GM18502 (cell line): ENCODE measurements at regions not wholly inside any gene's neighbourhood (a gene's known extent, or its start where the extent isn't known, plus 50 kb on each side); places are given as distances from the start of the nearest gene placed in this dataset.
A peak's percentile ranks its signal among the peaks of the same experiment; 100 is the strongest.
"Not testable (repeated sequence)": the region's sequence is repeated elsewhere in the genome, so short reads cannot be mapped to it uniquely, and the experiment has no call there.

Experiments
- ATAC-seq: cut with Tn5 transposase; IDR thresholded peaks from one replicate; pipeline ENCODE4 v1.9.1; 2021; ENCODE audit warnings: mild to moderate bottlenecking; ENCODE audit not compliant: unreplicated experiment, poor library complexity

DNA sequence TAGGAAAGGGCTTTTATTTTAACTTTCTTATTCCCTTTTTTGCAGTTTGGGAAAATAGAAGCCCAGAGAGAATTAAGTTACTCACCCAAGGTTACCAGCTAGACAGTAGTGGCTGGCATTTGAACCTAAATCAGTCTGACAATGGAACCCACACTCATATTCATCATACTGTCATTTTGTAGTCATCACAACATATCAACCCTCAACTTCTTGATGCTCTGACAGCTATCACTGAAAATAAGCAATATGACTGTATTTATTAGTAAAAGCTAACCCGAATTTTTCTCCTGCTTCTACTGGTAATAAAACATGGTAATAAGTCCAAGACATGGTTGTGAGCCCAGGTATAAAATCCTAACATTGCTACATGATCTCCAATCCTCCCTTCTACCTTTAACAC, 585.8 kb upstream of the UBE2E2 start:
- no peak for ATAC-seq

DNA sequence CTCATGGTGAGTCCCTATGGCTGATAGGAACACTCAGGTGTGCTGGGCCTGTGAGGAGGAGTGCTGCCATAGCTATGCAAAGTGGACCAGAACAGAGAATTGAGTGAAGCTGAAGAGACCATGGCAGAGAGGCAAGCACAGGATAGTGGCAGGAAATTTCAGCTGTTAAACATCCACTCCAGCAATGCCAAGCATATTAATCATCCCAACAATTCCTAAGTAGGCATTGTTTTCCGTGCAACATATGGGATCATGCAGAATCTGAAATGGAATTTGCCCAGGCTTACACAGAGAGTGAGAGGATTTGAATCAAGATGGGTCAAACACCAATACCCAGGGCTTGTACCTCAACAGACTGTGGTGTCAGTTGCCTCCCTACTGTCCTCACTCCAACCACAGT, 582.6 kb upstream of the UBE2E2 start:
- no peak for ATAC-seq

- no peak for ATAC-seq
Measured at GRCh38 chr3:22621205-22621809, 581.8 kb upstream of the UBE2E2 start.

- no peak for ATAC-seq
Measured at GRCh38 chr3:22627993-22628499, 575.1 kb upstream of the UBE2E2 start.

GRCh38 chr3:22632536-22632935, 570.6 kb upstream of the UBE2E2 start:
- ATAC-seq: no peak

GRCh38 chr3:22634433-22634832, 568.7 kb upstream of the UBE2E2 start:
- ATAC-seq: peak; percentile 75

GRCh38 chr3:22659651-22660475, 543.3 kb upstream of the UBE2E2 start:
- ATAC-seq: no peak

DNA sequence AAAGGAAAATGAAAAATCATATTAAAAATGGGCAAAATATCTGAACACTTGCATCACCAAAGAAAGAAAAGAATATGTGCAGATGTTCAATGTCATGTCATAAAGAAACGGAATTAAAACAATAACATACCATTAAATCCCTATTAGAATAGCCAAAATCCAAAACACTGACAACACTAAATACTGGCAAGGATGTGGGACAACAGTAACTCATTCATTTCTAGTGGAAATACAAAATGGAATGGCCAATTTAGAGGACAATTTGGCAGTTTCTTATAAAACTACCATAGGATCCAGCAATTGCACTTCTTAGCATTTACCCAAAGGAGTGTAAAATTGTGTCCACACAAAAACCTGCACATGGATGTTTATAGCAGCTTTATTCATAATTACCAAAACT, 542.5 kb upstream of the UBE2E2 start:
- no peak for ATAC-seq

DNA sequence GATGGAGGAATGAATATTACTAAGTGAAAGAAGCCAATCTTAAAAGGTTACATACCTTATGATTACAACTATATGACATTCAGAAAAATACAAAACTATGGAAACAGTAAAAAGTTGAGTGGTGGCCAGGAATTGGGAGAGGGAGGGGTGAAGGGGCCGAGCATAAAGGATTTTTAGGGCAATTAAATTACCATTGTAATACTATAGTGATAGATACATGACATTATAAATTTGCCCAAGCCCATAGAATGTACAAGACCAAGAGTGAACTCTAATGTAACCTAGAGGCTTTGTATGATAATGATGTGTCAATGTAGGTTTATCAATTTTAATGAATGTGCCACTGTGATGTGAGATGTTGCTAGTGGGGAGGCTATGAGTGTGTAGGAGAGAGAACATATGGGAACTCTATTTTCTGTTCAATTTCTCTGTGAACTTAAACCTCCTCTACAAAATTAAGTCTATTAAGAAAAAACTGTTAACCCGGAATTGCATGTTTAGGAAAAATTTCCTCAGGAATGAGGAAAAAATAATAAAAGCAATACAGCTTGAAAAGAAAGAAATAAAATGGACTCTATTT, 541.9 kb upstream of the UBE2E2 start:
- no peak for ATAC-seq

- ATAC-seq: no peak
Measured at GRCh38 chr3:22665528-22665927, 537.6 kb upstream of the UBE2E2 start.

- ATAC-seq: no peak
Measured at GRCh38 chr3:22666736-22667135, 536.4 kb upstream of the UBE2E2 start.

- no peak for ATAC-seq
Measured at GRCh38 chr3:22671848-22672247, 531.3 kb upstream of the UBE2E2 start.

- ATAC-seq: no peak
Measured at GRCh38 chr3:22684739-22685138, 518.4 kb upstream of the UBE2E2 start.

DNA sequence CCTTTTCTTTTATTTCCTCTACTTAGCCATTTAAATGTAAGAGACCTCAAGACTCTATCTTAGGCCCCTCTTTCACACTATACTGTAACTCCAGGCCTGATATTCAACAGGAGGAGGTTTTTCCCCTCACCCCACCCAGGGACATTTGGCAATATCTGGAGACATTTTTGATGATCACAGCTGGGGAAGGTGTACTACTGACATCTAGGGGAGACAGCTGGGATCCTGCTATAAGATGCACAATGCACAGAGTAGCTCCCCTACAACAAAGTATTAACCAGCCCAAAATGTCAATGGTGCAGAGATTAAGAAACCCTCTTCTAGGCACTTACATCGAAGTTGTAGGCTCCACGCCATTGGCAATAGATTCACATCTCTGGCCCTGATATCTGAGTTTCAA, 517.5 kb upstream of the UBE2E2 start:
- ATAC-seq: no peak

DNA sequence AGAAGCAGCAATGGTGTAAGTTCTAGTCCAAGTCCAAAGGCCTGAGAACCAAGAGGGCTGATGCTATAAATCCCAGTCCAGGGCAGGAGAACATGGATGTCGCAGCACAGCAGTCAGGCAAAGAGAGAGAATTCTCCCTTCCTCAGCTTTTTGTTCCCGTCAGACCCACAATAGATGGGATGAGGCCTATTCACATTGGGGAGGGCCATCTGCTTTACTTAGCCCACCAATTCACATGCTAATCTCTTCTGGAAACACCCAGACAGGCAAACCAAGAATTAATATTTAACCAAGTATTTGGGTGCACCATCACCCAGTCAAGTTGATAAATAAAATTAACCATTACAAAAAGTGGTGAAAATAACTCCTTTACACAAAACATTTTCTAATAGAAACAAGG, 511.7 kb upstream of the UBE2E2 start:
- no peak for ATAC-seq

DNA sequence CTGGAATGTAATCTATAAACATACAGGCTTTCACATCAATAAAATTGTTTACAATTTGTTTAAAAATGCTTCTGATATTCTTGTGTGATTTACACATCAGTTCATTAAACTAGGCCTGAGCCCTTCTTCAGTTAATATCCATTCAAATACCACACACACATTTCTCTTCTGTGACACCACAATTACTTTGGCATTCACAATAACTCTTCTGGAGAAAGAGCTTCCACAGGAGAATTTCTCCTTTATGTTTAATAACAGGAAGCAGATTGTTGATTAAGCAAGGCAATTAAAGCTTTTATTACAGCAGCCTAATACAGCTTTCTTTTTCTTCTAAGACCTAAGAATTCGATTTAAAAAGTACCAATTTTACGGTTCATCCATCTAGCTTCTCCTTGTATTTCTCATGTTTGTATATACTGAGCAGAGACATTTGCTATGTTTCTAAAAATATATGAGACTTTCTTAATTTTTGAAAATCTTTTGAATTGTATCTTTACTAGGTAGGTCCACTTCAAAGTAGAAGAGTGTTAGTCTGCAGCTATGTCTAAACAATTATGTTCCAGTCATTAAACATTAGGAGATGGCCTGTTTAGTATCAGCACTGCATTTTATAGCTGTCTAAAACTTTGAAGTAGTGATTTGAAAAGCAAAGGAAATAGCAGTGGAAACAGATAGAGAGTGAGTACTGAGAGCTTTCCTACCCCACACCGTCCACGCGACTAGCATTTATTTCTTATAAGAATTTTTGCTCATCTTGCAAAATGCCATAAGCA, 511.1 kb upstream of the UBE2E2 start:
- ATAC-seq: no peak

- ATAC-seq: no peak
Measured at GRCh38 chr3:22700876-22701275, 502.3 kb upstream of the UBE2E2 start.

- no peak for ATAC-seq
Measured at GRCh38 chr3:22704166-22704565, 499.0 kb upstream of the UBE2E2 start.

GRCh38 chr3:22704571-22705354, 498.4 kb upstream of the UBE2E2 start:
- ATAC-seq: no peak

DNA sequence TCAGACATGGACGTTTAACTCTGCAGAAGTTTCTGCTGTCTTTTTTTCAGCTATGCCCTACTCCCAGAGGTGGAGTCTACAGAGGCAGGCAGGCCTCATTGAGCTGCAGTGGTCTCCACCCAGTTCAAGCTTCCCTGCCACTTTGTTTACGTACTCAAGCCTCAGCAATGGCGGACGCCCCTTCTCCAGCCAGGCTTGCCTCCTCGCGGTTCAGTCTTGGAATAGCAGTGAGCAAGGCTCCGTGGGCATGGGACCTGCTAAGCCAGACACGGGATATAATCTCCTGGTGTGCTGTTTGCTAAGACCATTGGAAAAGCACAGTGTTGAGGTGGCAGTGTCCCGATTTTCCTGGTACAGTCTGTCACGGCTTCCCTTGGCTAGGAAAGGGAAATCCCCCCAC, 496.2 kb upstream of the UBE2E2 start:
- not testable (repeated sequence) for ATAC-seq
